HL-60 (cell line): ENCODE measurements at regions not wholly inside any gene's neighbourhood (a gene's known extent, or its start where the extent isn't known, plus 50 kb on each side); places are given as distances from the start of the nearest gene placed in this dataset.

Experiments
- DNase-seq, 2 experiments: peaks; one replicate each; pipeline ENCODE4 v3.0.0-alpha.2; 2010 to 2020; ENCODE audit warnings: low read depth in 1 of 2, low spot score in 1 of 2
- H3K27ac ChIP-seq: fragments of 250-450 bp; sonication (Bioruptor Pico); replicated peaks from 2 replicates; pipeline ENCODE4 v1.5.1; 2020; ENCODE audit warnings: mild to moderate bottlenecking, moderate library complexity
- H3K27me3 ChIP-seq: fragments of 250-450 bp; sonication (Bioruptor Pico); 2 replicates; pipeline ENCODE4 v1.5.1; 2021; ENCODE audit warnings: mild to moderate bottlenecking, moderate library complexity; ENCODE audit not compliant: insufficient read depth, poor library complexity, severe bottlenecking
- H3K4me3 ChIP-seq: replicated peaks from 2 replicates; pipeline ENCODE4 v1.5.1; 2011; ENCODE audit warnings: mild to moderate bottlenecking, control low read depth, low read length; ENCODE audit not compliant: insufficient read depth
- CTCF ChIP-seq: IDR thresholded peaks from one replicate; pipeline ENCODE4 v1.5.1; 2011; ENCODE audit warnings: low read length, control low read depth, inconsistent platforms; ENCODE audit not compliant: insufficient read depth
- GABPA ChIP-seq: IDR thresholded peaks from 2 replicates; pipeline ENCODE4 v1.6.1; 2012; ENCODE audit warnings: low read depth
- POLR2AphosphoS5 ChIP-seq: IDR thresholded peaks from 2 replicates; pipeline ENCODE4 v1.6.1; 2012; ENCODE audit warnings: low read depth
- SPI1 ChIP-seq: IDR thresholded peaks from 2 replicates; pipeline ENCODE4 v1.6.1; 2012; ENCODE audit warnings: low read depth, mild to moderate bottlenecking, borderline replicate concordance
- TF ChIP-seq, protein P1 (sequence below): IDR thresholded peaks from 2 replicates; pipeline ENCODE4 v1.6.1; 2012; ENCODE audit warnings: low read depth; ENCODE audit not compliant: insufficient replicate concordance

GRCh38 chr12:47316609-47317049 is 236.9 kb upstream of the AMIGO2 start:
- no peak for DNase-seq
- no peak for TF ChIP-seq CTCF
- no peak for TF ChIP-seq GABPA
- TF ChIP-seq, protein P1, sequence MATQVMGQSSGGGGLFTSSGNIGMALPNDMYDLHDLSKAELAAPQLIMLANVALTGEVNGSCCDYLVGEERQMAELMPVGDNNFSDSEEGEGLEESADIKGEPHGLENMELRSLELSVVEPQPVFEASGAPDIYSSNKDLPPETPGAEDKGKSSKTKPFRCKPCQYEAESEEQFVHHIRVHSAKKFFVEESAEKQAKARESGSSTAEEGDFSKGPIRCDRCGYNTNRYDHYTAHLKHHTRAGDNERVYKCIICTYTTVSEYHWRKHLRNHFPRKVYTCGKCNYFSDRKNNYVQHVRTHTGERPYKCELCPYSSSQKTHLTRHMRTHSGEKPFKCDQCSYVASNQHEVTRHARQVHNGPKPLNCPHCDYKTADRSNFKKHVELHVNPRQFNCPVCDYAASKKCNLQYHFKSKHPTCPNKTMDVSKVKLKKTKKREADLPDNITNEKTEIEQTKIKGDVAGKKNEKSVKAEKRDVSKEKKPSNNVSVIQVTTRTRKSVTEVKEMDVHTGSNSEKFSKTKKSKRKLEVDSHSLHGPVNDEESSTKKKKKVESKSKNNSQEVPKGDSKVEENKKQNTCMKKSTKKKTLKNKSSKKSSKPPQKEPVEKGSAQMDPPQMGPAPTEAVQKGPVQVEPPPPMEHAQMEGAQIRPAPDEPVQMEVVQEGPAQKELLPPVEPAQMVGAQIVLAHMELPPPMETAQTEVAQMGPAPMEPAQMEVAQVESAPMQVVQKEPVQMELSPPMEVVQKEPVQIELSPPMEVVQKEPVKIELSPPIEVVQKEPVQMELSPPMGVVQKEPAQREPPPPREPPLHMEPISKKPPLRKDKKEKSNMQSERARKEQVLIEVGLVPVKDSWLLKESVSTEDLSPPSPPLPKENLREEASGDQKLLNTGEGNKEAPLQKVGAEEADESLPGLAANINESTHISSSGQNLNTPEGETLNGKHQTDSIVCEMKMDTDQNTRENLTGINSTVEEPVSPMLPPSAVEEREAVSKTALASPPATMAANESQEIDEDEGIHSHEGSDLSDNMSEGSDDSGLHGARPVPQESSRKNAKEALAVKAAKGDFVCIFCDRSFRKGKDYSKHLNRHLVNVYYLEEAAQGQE = no peak
- no peak for TF ChIP-seq POLR2AphosphoS5
- no peak for TF ChIP-seq SPI1
- no peak overlapping the region for H3K4me3 ChIP-seq
- H3K27me3 ChIP-seq = no peaks in the 10 kb centered on the region
- H3K27ac ChIP-seq = no peak overlapping the region

DNA sequence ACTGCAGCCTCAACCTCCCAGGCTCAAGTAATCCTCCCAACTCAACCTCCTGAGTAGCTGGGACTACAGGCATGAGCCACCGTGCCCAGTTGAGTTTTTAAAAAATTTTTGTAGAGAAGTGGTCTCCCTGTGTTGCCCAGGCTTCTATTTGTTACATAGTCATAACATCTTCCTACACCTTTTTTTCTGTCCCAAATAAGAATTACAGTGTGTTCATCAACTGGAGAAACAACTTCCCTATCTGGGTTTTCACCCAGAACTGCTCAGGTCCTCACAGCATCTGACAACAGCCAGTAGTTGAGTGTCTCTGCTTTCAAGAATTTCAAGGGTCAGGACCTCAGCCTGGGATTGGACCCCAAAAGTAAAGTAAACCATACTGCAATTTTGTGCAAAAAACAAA is 235.2 kb upstream of the AMIGO2 start:
- no peak for DNase-seq
- H3K27me3 ChIP-seq = no peaks in the 10 kb centered on the region

GRCh38 chr12:47312808-47313426 is 233.2 kb upstream of the AMIGO2 start:
- H3K4me3 ChIP-seq = no peak overlapping the region
- no peak overlapping the region for H3K27ac ChIP-seq

More for the DNA sequence above, 235.2 kb upstream of the AMIGO2 start:
- Histone ChIP-seq H3K4me3 (no peak overlapping the region), H3K27ac (no peak overlapping the region)
- TF ChIP-seq SPI1 (no peak), POLR2AphosphoS5 (no peak), CTCF (no peak), GABPA (no peak)
- TF ChIP-seq, protein P1 = no peak

DNA sequence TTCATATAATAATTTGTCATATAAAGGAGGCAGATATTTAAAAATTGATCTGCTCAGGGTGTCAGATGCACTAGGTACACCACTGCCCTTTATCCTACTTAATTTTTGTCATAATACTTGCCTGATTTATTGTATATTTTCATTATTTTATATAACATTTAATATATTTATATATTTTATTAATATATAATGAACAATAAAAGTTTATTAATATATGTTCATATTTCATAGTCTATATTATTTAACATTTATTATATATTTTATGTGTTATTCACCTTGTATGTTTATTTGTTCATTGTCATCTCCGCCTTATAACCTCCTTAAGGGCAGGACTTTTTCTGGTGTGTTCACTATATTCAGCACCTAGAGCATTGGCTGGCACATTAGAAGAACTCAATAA is 232.4 kb upstream of the AMIGO2 start:
- DNase-seq = no peak
- H3K27ac ChIP-seq = no peak overlapping the region

More at GRCh38 chr12:47312808-47313426, 233.2 kb upstream of the AMIGO2 start:
- peak; percentile 2 to 18 for DNase-seq
- no peak for TF ChIP-seq POLR2AphosphoS5
- TF ChIP-seq SPI1 = peak; percentile 97
- H3K27me3 ChIP-seq = no peaks in the 10 kb centered on the region

More for the DNA sequence above, 232.4 kb upstream of the AMIGO2 start:
- Histone ChIP-seq H3K4me3 (no peak overlapping the region), H3K27me3 (no peaks in the 10 kb centered on the region)
- no peak for TF ChIP-seq CTCF
- no peak for TF ChIP-seq GABPA
- TF ChIP-seq SPI1 = no peak
- TF ChIP-seq POLR2AphosphoS5 = no peak
- TF ChIP-seq, protein P1 = no peak
